Neural cell (in vitro differentiated cells): ENCODE measurements at regions not wholly inside any gene's neighbourhood (a gene's known extent, or its start where the extent isn't known, plus 50 kb on each side); places are given as distances from the start of the nearest gene placed in this dataset.
A peak's percentile ranks its signal among the peaks of the same experiment; 100 is the strongest.

Experiments used
- H2AFZ ChIP-seq: fragments of 200-600, 300-800 bp; sonication (generic), shearing (Covaris generic); 2 replicates; pipeline ENCODE4 v1.6.0; 2014; ENCODE audit warnings: low read depth, mild to moderate bottlenecking, antibody characterized with exemption, low read length, moderate library complexity
- H3F3A ChIP-seq: fragments of 200-600 bp; shearing (Covaris generic); 2 replicates; pipeline ENCODE4 v1.6.1; 2016; ENCODE audit warnings: mild to moderate bottlenecking, moderate library complexity, mixed read lengths, antibody characterized with exemption, low read length; ENCODE audit not compliant: insufficient read depth, poor library complexity, severe bottlenecking
- H3K27ac ChIP-seq: fragments of 200-600, 300-800 bp; sonication (generic), shearing (Covaris generic); 2 replicates; pipeline ENCODE4 v1.5.1; 2014; ENCODE audit warnings: mild to moderate bottlenecking, low read length, moderate library complexity
- H3K27me3 ChIP-seq: fragments of 300-800, 200-600 bp; sonication (generic), shearing (Covaris generic); 2 replicates; pipeline ENCODE4 v1.6.0; 2014; ENCODE audit warnings: mild to moderate bottlenecking, low read depth, low read length, moderate library complexity; ENCODE audit not compliant: insufficient read depth
- H3K36me3 ChIP-seq: fragments of 300-800, 200-600 bp; sonication (generic), shearing (Covaris generic); 2 replicates; pipeline ENCODE4 v1.5.1; 2014; ENCODE audit warnings: mild to moderate bottlenecking, antibody characterized with exemption, low read length, moderate library complexity; ENCODE audit not compliant: insufficient read depth
- H3K4me2 ChIP-seq: fragments of 300-800, 200-600 bp; sonication (generic), shearing (Covaris generic); 2 replicates; pipeline ENCODE4 v1.6.0; 2014; ENCODE audit warnings: mild to moderate bottlenecking, low read length
- H3K4me3 ChIP-seq: fragments of 300-800, 200-600 bp; sonication (generic), shearing (Covaris generic); 2 replicates; pipeline ENCODE4 v1.5.1; 2014; ENCODE audit warnings: mild to moderate bottlenecking, low read length, moderate library complexity
- H3K79me2 ChIP-seq: fragments of 200-600 bp; shearing (Covaris generic); replicated peaks from 2 replicates; pipeline ENCODE4 v1.6.0; 2014; ENCODE audit warnings: mild to moderate bottlenecking, low read length, moderate library complexity; ENCODE audit not compliant: insufficient read depth
- H3K9ac ChIP-seq: fragments of 300-800, 200-600 bp; sonication (generic), shearing (Covaris generic); 2 replicates; pipeline ENCODE4 v1.6.1; 2016; ENCODE audit warnings: mild to moderate bottlenecking, low read length, mixed read lengths
- H3K9me2 ChIP-seq: fragments of 200-600 bp; shearing (Covaris generic); 2 replicates; pipeline ENCODE4 v1.6.1; 2016; ENCODE audit warnings: mild to moderate bottlenecking, low read length, mixed read lengths; ENCODE audit not compliant: insufficient read depth
- H3K9me3 ChIP-seq: fragments of 200-600, 300-800 bp; sonication (generic), shearing (Covaris generic); 2 replicates; pipeline ENCODE4 v1.6.1; 2016; ENCODE audit warnings: mild to moderate bottlenecking, mixed run types, low read length, moderate library complexity, mixed read lengths
- H4K20me1 ChIP-seq: fragments of 200-600 bp; shearing (Covaris generic); 2 replicates; pipeline ENCODE4 v1.6.1; 2016; ENCODE audit warnings: mild to moderate bottlenecking, mixed run types; ENCODE audit not compliant: insufficient read depth
- CTCF ChIP-seq: fragments of 450-650 bp; IDR thresholded peaks from 2 replicates; pipeline ENCODE4 v1.5.1; 2014; ENCODE audit warnings: antibody characterized with exemption, mild to moderate bottlenecking, moderate library complexity; ENCODE audit not compliant: poor library complexity, severe bottlenecking
- EP300 ChIP-seq: fragments of 450-650 bp; conservative IDR thresholded peaks from 2 replicates; pipeline ENCODE4 v1.6.1; 2014; ENCODE audit warnings: antibody characterized with exemption, mild to moderate bottlenecking, moderate library complexity; ENCODE audit not compliant: poor library complexity, severe bottlenecking
- EZH2 ChIP-seq: fragments of 200-600, 300-800 bp; shearing (Covaris generic), sonication (generic); IDR thresholded peaks from 2 replicates; pipeline ENCODE4 v1.6.1; 2014; ENCODE audit warnings: antibody characterized with exemption, low read length, borderline replicate concordance, mild to moderate bottlenecking; ENCODE audit not compliant: insufficient read depth, poor library complexity, severe bottlenecking
- MXI1 ChIP-seq: fragments of 450-650 bp; conservative IDR thresholded peaks from 2 replicates; pipeline ENCODE4 v1.6.1; 2014; ENCODE audit warnings: antibody characterized with exemption, mild to moderate bottlenecking; ENCODE audit not compliant: poor library complexity, severe bottlenecking
- POLR2AphosphoS5 ChIP-seq: IDR thresholded peaks from 2 replicates; pipeline ENCODE4 v1.6.1; 2012
- RAD21 ChIP-seq: fragments of 450-650 bp; conservative IDR thresholded peaks from 2 replicates; pipeline ENCODE4 v1.6.1; 2014; ENCODE audit warnings: antibody characterized with exemption, mild to moderate bottlenecking, moderate library complexity
- SMC3 ChIP-seq: fragments of 450-650 bp; conservative IDR thresholded peaks from 2 replicates; pipeline ENCODE4 v1.6.1; 2014; ENCODE audit warnings: antibody characterized with exemption, mild to moderate bottlenecking, moderate library complexity; ENCODE audit not compliant: poor library complexity
- TAF1 ChIP-seq: IDR thresholded peaks from 2 replicates; pipeline ENCODE4 v1.6.1; 2012; ENCODE audit warnings: low read depth
- TF ChIP-seq, protein P1 (sequence below): IDR thresholded peaks from 2 replicates; pipeline ENCODE4 v1.6.1; 2012; ENCODE audit warnings: borderline replicate concordance

GRCh38 chr7:84454174-84454959 lies 259.8 kb upstream of the SEMA3A start:
- H3K36me3 ChIP-seq = no peaks in the 10 kb centered on the region
- no peak overlapping the region for H3K4me2 ChIP-seq
- no peaks in the 10 kb centered on the region for H3K9me2 ChIP-seq
- no peak overlapping the region for H3K4me3 ChIP-seq
- H4K20me1 ChIP-seq = no peaks in the 10 kb centered on the region
- no peak overlapping the region for H3K9ac ChIP-seq
- no peak overlapping the region for H3K27ac ChIP-seq
- H3K9me3 ChIP-seq = no peaks in the 10 kb centered on the region
- no peaks in the 10 kb centered on the region for H3K27me3 ChIP-seq
- TF ChIP-seq RAD21 = peak; percentile 17
- TF ChIP-seq EZH2 = no peak
- TF ChIP-seq, protein P1, sequence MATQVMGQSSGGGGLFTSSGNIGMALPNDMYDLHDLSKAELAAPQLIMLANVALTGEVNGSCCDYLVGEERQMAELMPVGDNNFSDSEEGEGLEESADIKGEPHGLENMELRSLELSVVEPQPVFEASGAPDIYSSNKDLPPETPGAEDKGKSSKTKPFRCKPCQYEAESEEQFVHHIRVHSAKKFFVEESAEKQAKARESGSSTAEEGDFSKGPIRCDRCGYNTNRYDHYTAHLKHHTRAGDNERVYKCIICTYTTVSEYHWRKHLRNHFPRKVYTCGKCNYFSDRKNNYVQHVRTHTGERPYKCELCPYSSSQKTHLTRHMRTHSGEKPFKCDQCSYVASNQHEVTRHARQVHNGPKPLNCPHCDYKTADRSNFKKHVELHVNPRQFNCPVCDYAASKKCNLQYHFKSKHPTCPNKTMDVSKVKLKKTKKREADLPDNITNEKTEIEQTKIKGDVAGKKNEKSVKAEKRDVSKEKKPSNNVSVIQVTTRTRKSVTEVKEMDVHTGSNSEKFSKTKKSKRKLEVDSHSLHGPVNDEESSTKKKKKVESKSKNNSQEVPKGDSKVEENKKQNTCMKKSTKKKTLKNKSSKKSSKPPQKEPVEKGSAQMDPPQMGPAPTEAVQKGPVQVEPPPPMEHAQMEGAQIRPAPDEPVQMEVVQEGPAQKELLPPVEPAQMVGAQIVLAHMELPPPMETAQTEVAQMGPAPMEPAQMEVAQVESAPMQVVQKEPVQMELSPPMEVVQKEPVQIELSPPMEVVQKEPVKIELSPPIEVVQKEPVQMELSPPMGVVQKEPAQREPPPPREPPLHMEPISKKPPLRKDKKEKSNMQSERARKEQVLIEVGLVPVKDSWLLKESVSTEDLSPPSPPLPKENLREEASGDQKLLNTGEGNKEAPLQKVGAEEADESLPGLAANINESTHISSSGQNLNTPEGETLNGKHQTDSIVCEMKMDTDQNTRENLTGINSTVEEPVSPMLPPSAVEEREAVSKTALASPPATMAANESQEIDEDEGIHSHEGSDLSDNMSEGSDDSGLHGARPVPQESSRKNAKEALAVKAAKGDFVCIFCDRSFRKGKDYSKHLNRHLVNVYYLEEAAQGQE = no peak
- TF ChIP-seq CTCF = peak; percentile 27
- TF ChIP-seq MXI1 = no peak
- no peak for TF ChIP-seq EP300
- peak; percentile 40 for TF ChIP-seq SMC3
- no peak for TF ChIP-seq POLR2AphosphoS5
- TF ChIP-seq TAF1 = no peak
- H3K79me2 ChIP-seq = no peaks in the 10 kb centered on the region
- H3F3A ChIP-seq = no peaks in the 10 kb centered on the region
- no peak overlapping the region for H2AFZ ChIP-seq

DNA sequence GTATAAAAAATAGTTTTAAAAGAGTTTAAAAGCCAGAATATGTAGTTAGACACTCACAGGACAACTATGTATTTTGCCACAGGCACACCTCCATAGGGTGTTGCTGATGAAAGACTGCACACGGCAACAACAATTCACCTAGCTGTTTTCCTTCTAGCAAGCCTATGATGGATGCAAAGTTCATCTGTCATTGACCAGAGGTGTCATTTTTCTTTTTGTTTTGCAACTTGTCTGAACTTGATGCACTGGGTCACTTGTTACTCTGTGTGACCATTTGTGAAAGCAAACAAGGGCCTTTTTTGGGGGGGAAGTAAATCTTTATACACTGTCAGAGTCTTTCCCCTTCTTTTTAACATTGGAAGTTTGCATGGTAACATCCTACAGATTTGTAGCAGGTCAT lies 258.0 kb upstream of the SEMA3A start:
- TF ChIP-seq TAF1 (no peak), MXI1 (no peak), RAD21 (no peak), CTCF (no peak)
- H3F3A ChIP-seq = no peaks in the 10 kb centered on the region
- no peaks in the 10 kb centered on the region for H4K20me1 ChIP-seq
- no peak overlapping the region for H2AFZ ChIP-seq
- H3K9me3 ChIP-seq = no peaks in the 10 kb centered on the region
- no peaks in the 10 kb centered on the region for H3K9me2 ChIP-seq
- H3K27me3 ChIP-seq = no peaks in the 10 kb centered on the region
- no peak overlapping the region for H3K27ac ChIP-seq
- H3K36me3 ChIP-seq = no peaks in the 10 kb centered on the region
- H3K4me2 ChIP-seq = no peak overlapping the region
- H3K79me2 ChIP-seq = no peaks in the 10 kb centered on the region
- H3K4me3 ChIP-seq = no peak overlapping the region
- H3K9ac ChIP-seq = no peak overlapping the region
